Epithelial cell of prostate (primary cell): ENCODE measurements at regions not wholly inside any gene's neighbourhood (a gene's known extent, or its start where the extent isn't known, plus 50 kb on each side); places are given as distances from the start of the nearest gene placed in this dataset.

ENCODE experiments used
- DNase-seq: peaks from one replicate; pipeline ENCODE4 v3.0.0-alpha.2; 2011; ENCODE audit warnings: low read depth, low spot score
- H3K27ac ChIP-seq: fragments of 450-650 bp; 2 replicates; pipeline ENCODE4 v1.5.1; 2017; ENCODE audit warnings: mild to moderate bottlenecking

DNA sequence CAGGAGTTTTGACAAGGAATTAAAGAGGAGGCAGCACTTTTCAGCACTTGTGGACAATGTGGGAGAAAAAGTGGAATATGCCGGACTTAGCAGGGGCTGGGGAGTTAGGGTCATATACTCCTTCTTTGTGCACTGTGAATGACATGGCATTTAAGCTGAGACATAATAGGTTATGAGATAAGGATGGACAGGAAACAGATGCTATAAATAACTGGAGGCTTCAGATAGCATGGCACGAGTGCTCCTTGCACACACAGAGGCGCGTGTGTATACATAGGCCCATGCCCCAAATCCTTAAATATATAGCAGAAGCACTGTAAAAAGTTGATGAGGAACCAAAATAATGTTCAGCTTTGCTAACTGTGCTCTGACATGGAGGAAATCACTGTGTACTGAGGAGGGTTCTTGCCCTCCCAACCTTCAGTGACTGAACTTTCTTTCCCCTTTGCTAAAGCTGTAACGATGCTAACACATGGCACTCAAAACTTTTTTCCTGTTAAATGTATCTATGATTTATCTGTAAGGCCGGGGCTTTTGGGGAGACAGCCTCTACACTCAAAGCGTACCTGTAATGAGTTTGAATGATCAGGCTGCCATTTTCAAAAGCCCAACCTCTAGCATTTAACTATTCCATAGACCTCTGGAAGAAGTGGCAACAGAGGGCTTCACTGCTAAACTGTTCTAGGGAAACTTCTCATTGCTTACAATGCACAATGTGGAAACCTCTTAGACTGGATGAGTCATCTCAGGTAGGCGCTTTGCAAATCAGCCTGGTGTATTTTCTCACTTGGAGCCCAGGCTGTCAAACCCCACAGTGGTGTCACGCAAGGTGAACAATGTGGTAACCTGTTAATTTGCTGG is 784.6 kb downstream of the NR2F2 start:
- DNase-seq = no peak
- H3K27ac ChIP-seq = no peak overlapping the region

DNA sequence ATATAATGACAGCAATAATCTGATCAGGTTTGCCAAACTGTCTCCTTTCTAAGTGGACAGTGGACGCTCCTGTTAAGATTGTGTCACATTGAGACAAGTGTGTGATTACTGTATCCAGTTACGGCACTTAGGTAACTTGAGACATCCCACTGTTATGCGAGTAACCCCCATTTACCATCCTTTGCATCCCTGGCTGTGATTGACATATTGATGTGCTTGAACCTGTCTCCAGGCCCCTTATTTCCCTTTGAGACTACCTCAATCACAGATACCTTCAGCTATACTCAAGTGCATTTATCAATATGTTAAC is 785.2 kb downstream of the NR2F2 start:
- no peak for DNase-seq
- no peak overlapping the region for H3K27ac ChIP-seq

DNA sequence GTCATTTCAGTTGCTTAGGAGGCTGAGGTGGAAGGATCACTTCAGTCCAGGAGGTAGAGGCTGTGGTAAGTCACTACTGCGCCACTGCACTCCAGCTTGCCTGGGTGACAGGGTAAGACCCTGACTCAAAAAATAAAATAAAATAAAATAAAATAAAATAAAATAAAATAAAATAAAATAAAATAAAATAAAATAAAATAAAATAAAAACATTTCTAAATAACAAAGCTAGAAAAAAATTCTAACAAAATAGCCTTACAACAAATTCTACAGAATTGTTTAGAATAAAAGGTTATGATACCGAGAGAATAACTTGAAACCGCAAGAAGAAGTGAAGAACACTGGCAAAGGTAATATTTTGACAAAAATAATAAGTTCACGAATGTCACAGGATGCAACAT is 794.3 kb downstream of the NR2F2 start:
- DNase-seq = no peak
- H3K27ac ChIP-seq = no peak overlapping the region

DNA sequence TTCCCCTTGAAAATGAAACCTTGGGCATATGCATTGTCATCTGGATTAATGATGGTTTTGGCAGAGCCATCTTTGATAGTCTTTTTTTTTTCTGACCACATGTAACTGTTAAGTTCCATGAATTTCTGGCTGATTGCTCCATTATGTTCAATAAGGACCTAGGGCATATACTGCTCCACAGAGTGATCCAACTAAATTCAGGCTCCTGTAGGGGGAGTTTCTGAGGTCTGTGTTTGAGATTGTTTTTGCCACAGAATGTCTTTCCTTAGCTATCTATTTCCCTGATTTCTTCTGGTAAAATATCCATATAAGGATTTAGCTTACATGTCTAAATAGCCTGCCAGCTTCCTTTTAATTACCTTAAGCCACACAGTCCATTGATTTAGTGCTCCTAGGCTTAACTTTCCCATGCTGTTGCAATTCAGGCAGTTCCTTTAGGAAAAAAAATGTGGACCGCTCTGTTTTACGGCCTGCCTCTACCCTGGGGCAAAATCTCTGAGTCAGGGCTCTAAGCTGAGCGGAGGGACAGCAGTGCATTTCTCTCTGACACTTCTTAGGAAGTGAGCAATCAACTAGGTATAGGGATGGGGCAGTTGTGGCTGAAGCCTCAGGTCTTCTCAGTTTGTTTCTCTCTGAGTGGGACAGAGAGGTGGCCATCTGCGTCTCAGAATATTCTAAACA is 796.2 kb downstream of the NR2F2 start:
- no peak for DNase-seq
- no peak overlapping the region for H3K27ac ChIP-seq

DNA sequence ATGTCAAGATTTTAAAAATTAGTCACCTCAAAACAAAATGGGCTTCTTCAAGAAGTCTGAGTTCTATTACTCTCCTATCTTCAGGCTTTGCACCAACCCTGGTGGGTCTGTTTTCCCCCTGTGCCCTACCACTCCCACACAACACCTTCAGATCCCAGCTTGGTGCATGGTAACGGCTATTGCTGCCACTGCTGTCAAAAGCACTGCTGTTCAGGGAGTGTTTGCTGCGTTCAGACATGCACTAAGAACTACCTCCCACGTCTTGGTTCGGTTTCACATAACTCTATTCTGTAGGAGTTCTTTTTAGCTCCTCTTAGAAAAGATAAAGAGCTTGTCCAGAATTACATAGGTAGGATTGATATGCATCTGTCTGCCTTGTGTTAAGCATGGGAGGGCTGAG is 799.2 kb downstream of the NR2F2 start:
- H3K27ac ChIP-seq = no peak overlapping the region
- no peak for DNase-seq

DNA sequence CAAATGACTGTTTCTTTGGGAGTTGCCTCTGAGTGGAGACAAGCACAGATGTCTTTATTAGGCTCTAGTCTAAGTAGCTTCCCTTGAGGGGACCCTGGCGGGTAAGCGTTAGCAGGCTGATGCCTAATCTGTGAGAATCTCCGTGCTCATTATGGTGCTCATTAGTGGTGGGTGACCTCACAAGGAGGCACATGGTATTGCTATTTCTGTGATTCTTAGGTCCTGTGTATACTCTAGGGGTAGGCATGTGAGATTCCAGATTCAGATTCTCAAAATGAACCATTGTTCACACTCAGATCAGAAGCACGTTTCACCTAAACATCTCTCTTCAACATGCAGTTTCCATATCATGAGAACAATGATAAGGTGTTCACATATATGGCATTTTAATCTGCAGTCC is 809.7 kb downstream of the NR2F2 start:
- no peak overlapping the region for H3K27ac ChIP-seq
- no peak for DNase-seq

DNA sequence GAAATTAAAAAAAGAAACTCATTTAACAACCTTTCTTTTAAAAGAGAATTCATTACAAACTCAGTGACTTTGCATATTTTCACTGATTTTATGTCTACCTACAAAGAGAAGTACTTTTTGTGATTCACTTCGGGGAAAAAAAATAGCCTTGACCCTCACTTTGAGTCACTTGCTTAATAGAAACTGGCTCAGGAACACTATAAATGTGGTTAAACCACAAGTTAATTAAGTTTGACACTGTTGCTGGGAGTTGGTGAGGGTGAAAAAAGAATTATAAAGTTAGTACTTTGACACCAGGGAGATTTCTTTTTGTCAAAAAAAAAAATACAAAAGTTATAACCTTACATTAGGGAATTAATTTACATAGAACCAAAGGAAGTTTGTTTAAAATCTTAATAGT is 810.9 kb downstream of the NR2F2 start:
- no peak overlapping the region for H3K27ac ChIP-seq

DNA sequence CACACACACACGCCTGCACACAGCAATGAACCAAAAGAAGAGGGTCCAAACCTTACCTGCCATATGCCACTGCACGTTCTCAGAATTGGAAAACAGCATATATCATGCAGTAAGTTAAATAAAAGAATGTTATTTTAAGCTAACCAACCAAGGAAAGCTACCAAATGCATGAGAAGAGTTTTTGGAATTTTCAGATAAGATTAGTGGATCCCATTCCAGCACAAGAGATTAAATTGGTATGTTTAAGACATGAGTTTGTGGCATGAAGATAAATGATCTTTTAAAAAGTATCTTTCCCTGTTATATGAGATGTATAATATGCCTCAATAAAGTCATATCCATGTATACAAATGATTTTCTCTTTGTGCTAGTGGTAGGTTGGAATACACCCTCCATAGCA is 811.4 kb downstream of the NR2F2 start:
- H3K27ac ChIP-seq = no peak overlapping the region
- no peak for DNase-seq

More for the DNA sequence above, 810.9 kb downstream of the NR2F2 start:
- DNase-seq = no peak

DNA sequence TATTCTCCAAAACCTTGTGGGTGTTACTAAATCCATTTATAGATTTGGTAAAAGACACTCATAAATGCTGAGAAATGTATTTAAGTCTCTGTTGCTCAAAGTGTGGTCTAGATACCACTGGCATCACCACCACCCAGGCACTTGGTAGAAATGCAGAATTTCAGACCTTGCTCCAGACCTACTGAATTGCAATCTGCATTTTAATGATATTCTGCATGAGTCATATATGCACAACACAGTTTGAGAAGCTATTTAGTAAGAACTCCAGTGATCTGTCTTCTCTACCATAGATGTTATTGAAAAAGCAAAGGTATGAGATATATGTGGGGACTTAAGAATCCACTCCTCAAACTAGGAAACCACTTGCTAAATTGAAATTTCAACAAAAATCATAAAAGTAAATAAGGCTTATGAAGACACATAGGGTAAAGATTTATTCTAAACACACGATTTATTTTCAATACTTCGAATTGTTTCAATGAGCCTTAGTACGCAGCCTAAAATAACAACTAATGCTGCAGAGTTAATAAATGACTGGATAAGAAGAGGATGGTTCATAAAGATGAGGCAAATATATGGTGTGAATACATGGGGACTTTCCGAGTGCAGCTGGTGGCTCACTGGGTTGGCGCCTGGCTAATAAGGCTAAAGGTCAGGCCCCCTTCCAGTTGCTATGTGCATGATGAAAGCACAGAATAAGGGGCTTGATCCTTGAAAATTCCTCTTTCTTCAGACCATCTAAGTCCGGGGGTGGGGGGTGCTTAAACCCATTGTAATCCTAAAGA is 813.3 kb downstream of the NR2F2 start:
- DNase-seq = no peak
- no peak overlapping the region for H3K27ac ChIP-seq

DNA sequence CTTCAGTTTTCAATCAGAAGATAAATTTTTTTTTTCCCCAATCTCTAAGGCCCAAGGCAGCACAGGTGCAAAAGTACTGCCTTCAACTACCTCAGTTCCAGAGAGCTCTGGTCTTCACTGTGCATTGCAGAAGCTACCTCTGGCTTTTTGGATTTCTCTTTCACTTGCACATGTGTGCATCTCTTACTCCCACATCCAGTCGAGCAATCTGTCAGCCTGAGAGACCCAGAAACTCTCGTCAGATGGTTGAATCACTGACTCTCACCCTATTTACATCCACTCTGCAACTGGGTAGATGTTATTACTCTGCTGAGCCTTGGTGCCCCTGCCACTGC is 813.8 kb downstream of the NR2F2 start:
- H3K27ac ChIP-seq = no peak overlapping the region
- no peak for DNase-seq

DNA sequence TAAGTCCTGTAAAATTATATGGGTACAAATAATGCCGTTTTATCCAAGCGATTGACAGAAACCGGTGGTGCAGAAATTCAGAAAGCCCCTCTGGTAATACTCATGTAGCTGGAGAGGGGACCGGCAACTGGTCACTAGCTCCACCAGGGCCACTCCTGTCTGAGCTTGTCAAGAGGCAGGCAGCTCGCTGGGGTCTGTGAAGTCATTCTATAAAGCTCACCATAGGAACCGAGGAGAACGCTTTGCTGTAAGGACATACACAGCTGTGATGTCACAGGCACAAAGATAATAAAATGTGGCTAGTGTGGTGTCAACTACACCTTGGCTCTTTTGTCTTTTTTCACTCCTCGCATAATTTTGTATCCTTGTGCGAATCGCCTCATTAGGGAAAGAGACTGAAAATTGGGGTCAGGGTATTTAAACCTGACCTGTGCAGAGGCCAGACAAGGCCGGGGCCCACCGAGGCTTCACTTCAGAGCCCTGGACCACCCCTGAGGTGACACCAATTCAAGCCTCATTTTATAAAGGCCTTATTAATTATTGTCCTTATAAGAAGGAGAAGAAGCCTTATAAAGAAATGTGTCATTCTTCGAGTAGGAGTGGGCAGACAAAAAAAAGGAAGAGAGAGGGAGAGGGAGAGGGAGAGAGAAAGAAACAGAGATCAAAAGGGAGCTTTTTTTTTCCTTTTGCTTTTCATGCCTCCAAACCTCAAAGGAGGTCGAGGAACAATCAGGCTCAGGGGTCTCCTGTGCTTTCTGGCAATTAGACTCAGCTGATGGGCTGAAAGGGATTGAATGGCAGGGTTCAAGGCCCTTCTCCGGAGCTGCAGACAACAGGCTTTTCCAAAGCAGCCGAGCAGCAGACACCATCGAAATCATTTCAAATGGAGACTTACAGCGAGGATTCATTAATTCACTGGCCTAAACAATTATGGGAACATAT is 813.3 kb upstream of the ARRDC4 start:
- H3K27ac ChIP-seq = no peak overlapping the region
- no peak for DNase-seq

DNA sequence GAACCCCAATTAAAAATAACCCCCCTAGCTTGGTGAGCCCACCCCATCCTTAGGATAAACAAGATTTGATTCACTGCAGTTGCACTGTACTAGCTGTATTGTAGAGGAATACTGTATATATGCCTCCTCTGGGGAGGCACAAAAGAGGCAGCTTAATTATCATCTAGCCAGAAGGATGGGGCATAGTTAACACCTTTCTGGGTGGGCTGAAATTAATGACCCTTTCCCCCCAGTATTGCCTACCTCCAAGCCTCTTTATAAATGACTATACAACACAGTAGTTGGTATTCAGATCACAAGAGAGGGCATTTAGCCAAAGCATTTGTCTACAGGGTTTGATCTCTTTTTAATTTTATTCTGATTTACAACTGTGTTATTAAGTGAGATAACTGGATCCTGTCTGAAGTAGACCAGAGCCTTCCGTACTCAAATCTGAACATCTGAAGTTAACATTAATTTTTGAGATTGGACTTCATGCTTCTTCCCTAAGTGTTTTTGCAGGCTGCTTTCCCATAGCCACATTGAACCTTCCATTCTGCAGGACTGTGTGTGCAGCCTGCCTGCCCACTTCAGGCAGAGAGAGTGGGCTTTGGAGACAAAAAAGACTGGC is 807.0 kb upstream of the ARRDC4 start:
- DNase-seq = no peak
- no peak overlapping the region for H3K27ac ChIP-seq

DNA sequence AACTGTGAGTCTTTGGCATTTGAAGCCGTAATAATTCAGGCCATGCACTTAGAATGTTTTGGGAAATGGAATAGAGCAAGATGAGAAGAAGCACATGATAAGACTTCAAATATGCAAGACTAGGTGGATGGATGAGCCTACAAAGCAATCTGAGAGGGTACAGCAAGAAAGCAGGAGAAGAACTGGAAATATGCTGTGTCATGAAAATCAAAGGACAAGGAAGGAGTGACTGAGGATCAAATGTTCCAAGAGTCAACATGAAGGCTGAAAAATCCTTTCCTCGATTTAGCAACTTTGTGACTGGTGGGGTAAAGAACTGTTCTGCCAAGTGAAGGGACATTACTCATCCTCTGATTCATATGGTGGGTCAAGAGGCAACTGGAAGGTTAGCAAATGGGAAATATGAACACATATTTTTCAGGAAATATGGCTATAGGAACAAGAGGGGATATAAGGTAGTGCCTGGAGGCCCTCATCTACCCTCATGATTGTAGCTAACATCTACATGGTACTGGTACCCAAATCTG is 803.7 kb upstream of the ARRDC4 start:
- DNase-seq = no peak
- no peak overlapping the region for H3K27ac ChIP-seq

DNA sequence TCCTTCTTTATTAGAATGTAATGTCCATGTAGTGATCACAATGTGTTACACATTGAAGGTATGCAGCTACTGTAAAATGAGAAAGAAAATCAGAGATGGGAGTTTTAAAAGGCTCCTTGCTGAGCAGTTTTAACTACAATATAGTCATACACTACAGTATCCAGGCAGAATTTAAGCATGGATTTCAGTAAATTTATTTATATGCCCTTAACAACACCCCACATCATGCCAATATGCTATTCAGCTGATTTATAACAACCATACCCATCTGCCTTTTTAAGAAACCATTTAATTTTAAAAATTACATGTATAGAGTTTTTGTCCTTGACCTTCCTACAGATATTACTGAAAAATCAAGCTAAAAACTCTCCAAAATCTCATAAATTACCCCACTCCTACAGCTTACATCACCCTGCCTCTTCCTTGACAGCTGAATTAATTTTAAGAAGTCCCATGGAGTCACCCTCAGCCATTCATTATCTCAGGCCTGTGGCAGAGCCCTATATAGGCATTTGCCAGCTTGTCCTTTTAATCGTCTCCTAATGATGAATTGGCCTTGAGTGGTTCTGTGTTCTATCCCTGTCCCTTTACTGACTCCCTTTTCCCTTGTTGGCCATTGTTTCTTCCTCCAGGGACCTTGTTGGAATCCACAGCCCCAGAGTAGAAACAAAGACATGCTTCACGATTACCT is 797.6 kb upstream of the ARRDC4 start:
- no peak overlapping the region for H3K27ac ChIP-seq
- no peak for DNase-seq

DNA sequence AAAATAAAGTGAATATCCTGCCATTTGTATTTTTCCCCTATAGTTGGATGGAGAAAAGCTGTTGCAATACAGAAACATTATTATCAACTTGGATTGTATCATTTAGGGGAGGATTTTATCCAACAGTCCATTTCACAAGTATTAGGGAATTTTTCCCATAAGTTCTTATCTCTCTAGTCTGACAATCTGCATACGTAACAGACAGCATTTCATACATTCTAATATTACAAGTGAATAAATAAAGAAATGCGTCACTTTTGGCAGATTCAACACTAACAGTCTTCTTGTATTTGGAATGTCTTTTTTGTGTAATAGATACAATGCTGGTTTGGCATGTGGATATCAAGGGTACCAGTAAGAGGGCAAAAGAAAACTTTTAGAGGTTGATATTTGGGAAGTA is 795.3 kb upstream of the ARRDC4 start:
- DNase-seq = no peak
- H3K27ac ChIP-seq = no peak overlapping the region

DNA sequence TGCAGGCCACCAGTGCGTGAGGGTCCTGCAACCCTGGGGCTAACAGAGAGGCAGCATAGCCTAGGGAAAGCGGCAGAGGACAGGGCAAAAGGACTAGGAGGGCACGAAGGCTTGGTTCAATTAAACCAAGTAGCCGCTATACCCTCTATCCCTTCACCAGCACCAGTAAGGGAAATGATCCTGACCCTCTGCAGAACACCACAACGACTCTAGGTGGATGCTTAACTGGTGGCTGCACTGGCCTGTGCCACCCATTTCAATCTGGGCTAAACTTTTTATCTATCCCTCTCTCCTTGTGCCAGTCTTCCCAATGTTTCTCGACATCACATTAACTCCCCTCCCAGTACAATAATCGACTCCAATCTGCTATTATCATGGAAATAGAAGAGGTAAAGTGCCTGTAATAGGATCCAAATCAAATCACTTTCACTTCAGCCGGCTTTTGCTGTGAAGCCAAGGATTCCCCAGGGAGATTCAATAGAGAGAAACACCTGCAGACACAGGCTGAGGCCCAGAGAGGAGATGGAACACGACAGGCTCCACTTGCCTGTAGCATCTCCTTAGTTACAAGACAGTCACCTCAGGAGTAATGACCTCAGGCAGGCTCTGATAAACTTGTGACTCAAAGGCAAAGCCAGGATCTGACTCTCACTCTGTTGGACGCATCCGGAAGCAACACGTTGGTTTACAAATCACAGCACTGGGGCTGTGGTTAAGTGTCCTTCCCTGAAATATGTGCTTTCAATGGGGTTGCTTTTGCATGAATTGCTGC is 791.6 kb upstream of the ARRDC4 start:
- H3K27ac ChIP-seq = no peak overlapping the region
- DNase-seq = no peak

DNA sequence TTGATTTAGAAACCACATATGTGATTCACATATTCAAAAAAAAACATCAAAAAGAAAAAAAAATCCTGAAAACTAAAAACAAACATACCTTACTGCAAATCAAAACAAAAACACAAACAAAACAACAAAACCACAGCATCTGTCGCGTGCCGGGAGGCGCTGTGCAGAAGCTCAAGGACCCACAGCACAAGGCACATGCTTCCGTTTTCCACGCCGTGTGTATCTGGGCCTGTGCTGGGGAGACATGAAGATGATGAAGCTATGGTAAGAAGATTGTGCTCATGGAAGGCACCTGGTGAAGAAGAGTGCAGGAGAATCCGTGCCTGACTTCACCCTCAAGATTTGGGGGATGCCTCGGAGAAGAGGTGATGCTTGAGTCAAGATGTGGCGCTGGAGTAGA is 788.9 kb upstream of the ARRDC4 start:
- H3K27ac ChIP-seq = no peak overlapping the region

DNA sequence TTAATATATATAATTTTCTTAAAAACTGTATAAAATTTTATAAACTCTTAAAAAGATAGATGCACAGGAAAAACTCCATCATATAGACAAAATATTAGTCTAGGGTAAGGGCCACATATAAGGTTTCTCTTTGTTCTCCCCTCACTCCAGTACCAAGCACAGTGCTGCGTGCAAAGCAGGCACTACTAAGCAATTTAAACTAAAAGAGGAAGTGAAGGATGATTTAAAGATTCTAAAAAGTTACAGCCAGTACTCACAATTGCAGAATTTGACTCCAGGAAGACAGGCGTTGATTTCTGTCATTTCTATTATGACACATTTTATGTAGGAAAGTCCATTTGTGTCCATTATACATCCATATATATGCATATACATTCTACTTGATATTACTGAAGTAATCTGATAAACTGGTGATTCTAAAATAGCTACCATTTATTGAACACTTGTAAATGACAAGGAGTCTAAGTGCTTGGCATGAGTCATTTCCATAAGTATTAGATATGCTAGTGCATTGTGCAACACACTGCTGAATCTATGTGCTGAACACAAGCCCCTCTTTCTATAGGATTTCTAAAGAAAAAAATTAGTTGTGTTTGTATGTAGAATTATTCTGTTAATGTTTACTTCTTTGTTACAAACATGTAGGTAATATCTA is 785.5 kb upstream of the ARRDC4 start:
- no peak overlapping the region for H3K27ac ChIP-seq
- DNase-seq = no peak

More for the DNA sequence above, 788.9 kb upstream of the ARRDC4 start:
- DNase-seq = no peak
